Tibial artery (tissue), 4 donors: ENCODE measurements at regions not wholly inside any gene's neighbourhood (a gene's known extent, or its start where the extent isn't known, plus 50 kb on each side); places are given as distances from the start of the nearest gene placed in this dataset.

Experiments
- DNase-seq, 2 donors: peaks; one replicate each; pipeline ENCODE4 v3.0.0-alpha.2; 2019
- H3K27ac ChIP-seq, 2 donors: fragments of 200-600 bp; sonication (generic) in 1 of 2; 1 replicate in 1 of 2; 2 replicates in 1 of 2; pipeline ENCODE4 v1.5.1; 2018 to 2019; ENCODE audit warnings: mild to moderate bottlenecking in 1 of 2
- H3K27me3 ChIP-seq, 2 donors: fragments of 200-600 bp; sonication (generic) in 1 of 2; one replicate each; pipeline versions ENCODE4 v1.5.1 to v1.6.0; 2016 to 2019
- H3K36me3 ChIP-seq, 3 donors: fragments of 200-600 bp; sonication (generic) in 2 of 3; one replicate each; pipeline ENCODE4 v1.5.1; 2016 to 2019; ENCODE audit warnings: mild to moderate bottlenecking in 2 of 3
- H3K4me1 ChIP-seq, 4 donors: fragments of 200-600 bp; sonication (generic) in 2 of 4; 1 replicate in 3 of 4; 2 replicates in 1 of 4; pipeline ENCODE4 v1.5.1; 2016 to 2019
- H3K4me3 ChIP-seq, 2 donors: fragments of 200-600 bp; sonication (generic) in 1 of 2; 1 replicate in 1 of 2; 2 replicates in 1 of 2; pipeline ENCODE4 v1.5.1; 2018 to 2019; ENCODE audit warnings: mild to moderate bottlenecking in 2 of 2
- H3K9me3 ChIP-seq, 3 donors: fragments of 200-600 bp; sonication (generic) in 1 of 3; one replicate each; pipeline ENCODE4 v1.5.1; 2016 to 2019
- intact Hi-C: fragments of 100-400 bp; cut with DNase I; formaldehyde crosslinking; loops from one replicate; pipeline ENCODE4 v1.15.0; 2023; ENCODE audit warnings: low total_unique reads
- TF ChIP-seq, protein P1 (sequence below), 2 experiments: fragments of 200-600 bp in 1 of 2; fragments of 450-650 bp in 1 of 2; IDR thresholded peaks; one replicate each; pipeline ENCODE4 v1.5.1; 2017 to 2019; ENCODE audit warnings: antibody characterized with exemption in 2 of 2, mild to moderate bottlenecking in 1 of 2, moderate library complexity in 1 of 2

DNA sequence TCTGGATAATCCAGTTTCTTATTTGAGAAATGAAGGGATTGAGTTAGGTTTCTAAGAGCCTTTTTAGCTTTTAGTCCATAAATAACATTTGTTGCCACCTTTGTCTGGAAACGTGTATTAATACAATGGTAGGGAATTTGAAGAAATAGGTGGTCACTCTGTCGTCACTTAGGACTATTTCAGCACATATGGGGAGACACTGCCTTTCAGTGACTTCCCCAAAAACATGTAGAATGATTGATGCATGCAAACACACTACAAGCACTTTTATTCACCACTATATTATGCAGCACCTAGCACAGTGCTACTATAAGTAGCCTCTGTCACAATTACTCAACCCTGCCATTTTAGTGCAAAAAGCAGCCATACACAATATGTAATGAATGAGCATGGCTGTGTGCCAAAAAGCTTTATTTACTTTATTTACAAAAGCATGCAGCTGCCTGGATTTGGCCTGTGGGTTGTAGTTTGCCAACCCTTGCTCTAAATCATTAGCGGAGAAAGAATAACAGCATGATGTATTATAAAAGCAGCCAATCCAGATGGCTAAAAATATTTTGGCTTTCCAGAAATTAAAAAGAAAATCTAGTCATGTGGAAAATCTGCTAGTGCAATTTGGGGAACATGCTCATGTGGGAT is 154.2 kb upstream of the HMHB1 start:
- TF ChIP-seq, protein P1, sequence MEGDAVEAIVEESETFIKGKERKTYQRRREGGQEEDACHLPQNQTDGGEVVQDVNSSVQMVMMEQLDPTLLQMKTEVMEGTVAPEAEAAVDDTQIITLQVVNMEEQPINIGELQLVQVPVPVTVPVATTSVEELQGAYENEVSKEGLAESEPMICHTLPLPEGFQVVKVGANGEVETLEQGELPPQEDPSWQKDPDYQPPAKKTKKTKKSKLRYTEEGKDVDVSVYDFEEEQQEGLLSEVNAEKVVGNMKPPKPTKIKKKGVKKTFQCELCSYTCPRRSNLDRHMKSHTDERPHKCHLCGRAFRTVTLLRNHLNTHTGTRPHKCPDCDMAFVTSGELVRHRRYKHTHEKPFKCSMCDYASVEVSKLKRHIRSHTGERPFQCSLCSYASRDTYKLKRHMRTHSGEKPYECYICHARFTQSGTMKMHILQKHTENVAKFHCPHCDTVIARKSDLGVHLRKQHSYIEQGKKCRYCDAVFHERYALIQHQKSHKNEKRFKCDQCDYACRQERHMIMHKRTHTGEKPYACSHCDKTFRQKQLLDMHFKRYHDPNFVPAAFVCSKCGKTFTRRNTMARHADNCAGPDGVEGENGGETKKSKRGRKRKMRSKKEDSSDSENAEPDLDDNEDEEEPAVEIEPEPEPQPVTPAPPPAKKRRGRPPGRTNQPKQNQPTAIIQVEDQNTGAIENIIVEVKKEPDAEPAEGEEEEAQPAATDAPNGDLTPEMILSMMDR (IDR thresholded peaks at IDR 0.05) = no peak
- Histone ChIP-seq H3K4me1 (no peaks in the 10 kb centered on the region), H3K27ac (no peak overlapping the region), H3K36me3 (no peaks in the 10 kb centered on the region), H3K27me3 (no peaks in the 10 kb centered on the region), H3K4me3 (no peak overlapping the region), H3K9me3 (no peaks in the 10 kb centered on the region)
- no peak for DNase-seq
- intact Hi-C loops = no loop called here

DNA sequence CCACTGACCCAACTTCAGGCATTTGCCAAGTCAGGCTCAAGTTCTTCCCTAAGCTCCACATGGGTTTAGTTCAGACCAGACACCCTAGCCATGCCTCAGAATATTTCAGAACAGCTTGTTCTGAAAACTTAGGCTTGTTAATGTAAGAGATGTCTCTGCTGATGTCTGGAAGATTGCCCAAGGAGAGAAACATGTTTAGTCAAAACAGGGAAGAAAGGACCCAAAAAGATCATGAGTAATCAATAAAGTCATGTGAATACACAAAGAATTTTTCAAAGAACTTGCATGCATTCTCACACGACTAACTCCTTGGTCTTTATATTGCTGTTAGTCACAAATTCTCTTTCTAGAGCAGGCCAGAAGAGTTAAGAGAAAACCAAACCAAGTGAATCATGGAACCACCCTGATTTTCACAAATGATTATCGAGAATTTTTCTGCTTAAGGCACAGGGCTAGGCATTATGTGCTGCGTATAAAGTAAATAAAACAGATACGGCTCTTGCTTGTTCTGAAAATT is 158.1 kb upstream of the HMHB1 start:
- Histone ChIP-seq H3K36me3 (no peaks in the 10 kb centered on the region), H3K27ac (no peak overlapping the region), H3K4me3 (no peak overlapping the region), H3K27me3 (no peaks in the 10 kb centered on the region), H3K9me3 (no peaks in the 10 kb centered on the region), H3K4me1 (peaks cover 0 to 15% (median 9%) of the 10 kb centered on the region in 4 donors)
- DNase-seq = no peak
- intact Hi-C loops = no loop called here
- TF ChIP-seq, protein P1 (IDR thresholded peaks at IDR 0.05) = no peak

DNA sequence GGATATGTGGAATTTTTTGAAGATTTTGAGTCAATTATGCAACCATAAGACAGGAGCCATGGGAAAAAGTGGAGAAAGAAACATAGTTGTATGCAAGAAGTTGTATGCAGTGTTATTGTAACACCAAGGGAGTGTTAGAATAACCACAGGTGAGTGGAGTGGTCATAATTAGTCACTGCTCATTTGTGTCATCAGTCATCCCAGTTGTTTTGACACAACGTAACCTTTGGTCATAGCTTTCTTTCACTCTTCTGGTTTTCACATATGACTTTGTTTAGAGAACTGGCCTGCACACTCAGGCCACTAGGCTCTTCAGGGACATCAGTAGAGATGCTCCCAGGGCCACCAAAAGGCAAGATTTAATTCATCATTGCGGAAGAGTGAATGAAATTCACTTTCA is 158.7 kb upstream of the HMHB1 start:
- H3K27me3 ChIP-seq = no peaks in the 10 kb centered on the region
- DNase-seq = no peak
- intact Hi-C loops = no loop called here
- H3K36me3 ChIP-seq = no peaks in the 10 kb centered on the region
- TF ChIP-seq, protein P1 (IDR thresholded peaks at IDR 0.05) = no peak
- peaks cover 0 to 15% (median 9%) of the 10 kb centered on the region in 4 donors for H3K4me1 ChIP-seq
- no peaks in the 10 kb centered on the region for H3K9me3 ChIP-seq
- no peak overlapping the region for H3K4me3 ChIP-seq
- H3K27ac ChIP-seq = no peak overlapping the region

DNA sequence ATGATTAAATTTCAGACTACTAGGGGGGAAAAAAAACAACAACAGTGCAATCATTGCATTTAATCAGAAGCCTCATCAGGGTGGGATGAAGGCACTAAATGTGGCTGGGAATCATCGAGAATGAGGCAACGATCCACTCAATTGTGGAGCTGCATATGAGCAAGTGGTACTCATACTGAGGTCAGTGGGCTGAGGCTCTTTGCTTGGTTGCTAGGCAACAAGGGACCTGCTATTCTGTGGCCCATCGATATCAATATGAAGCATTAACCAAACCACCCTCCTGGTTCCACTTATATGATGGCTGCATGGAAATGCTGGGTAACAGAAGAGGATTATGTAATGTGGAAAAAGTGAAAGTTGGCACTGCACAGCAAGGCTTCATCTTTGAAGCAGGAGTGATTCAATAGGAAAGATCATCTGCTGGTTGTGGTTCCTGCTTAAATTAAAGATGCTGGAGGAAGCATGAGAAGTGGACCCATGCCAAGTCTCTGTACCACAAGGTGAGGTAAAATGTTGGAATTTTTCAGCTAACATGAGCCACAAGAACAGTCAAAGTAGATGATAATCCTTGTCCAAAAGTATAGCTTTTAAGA is 159.8 kb upstream of the HMHB1 start:
- TF ChIP-seq, protein P1 (IDR thresholded peaks at IDR 0.05) = no peak
- H3K27ac ChIP-seq = no peak overlapping the region
- peaks cover 0 to 15% (median 9%) of the 10 kb centered on the region in 4 donors for H3K4me1 ChIP-seq
- H3K9me3 ChIP-seq = no peaks in the 10 kb centered on the region
- no peak for DNase-seq
- no peaks in the 10 kb centered on the region for H3K27me3 ChIP-seq
- intact Hi-C loops = no loop called here
- H3K36me3 ChIP-seq = no peaks in the 10 kb centered on the region
- no peak overlapping the region for H3K4me3 ChIP-seq

DNA sequence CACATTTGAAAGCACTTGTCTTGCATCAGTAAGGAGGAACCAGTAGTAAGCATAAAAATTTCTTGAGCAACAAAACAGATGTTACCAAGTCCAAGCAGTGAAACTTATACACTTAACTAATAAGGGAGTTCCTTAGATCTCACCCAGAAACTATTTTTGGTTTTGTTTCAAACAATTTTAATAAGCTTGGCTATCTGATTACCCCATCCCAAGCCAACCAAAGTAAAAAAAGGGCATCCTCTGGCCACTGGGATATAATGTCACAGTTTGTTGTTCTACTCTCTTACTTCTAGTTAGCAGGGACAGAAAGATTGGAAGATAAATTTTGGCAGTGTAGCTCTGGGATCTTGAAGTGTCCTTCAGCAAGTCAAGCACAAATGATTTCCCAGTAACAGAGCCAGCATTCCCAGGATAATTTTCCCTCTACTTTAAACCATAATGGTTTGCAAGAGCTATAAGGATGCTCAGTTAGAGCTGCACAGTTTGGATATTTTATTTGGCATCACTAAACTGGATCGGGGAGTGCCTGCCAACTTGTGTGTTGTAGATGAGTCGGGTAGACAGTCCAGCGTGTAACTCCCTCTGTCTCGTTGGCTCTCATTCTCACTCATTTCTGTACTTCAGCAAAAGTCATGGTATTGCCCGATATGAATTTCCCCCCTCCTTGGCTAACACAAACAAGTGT is 161.9 kb upstream of the HMHB1 start:
- DNase-seq = peak in 1 of 2 donors; percentile 26

More for the DNA sequence above, 161.9 kb upstream of the HMHB1 start:
- intact Hi-C loops = no loop called here
- Histone ChIP-seq H3K9me3 (no peaks in the 10 kb centered on the region), H3K27me3 (no peaks in the 10 kb centered on the region), H3K27ac (peak overlapping the region in 1 of 2 donors; percentile 14), H3K4me3 (no peak overlapping the region), H3K36me3 (no peaks in the 10 kb centered on the region), H3K4me1 (peaks cover 0 to 15% (median 9%) of the 10 kb centered on the region in 4 donors)
- TF ChIP-seq, protein P1 (IDR thresholded peaks at IDR 0.05) = no peak
